Spleen (tissue), 7 donors: ENCODE measurements at regions not wholly inside any gene's neighbourhood (a gene's known extent, or its start where the extent isn't known, plus 50 kb on each side); places are given as distances from the start of the nearest gene placed in this dataset.

ENCODE experiments used
- POLR2A ChIP-seq, 3 donors: fragments of 450-650 bp; IDR thresholded peaks; one replicate each; pipeline ENCODE4 v1.5.1; 2017; ENCODE audit warnings: antibody characterized with exemption in 3 of 3, mild to moderate bottlenecking in 1 of 3
- TF ChIP-seq, protein P1 (sequence below), 11 experiments: fragments of 200-600 bp in 7 of 11; fragments of 450-650 bp in 4 of 11; sonication (generic) in 4 of 11; IDR thresholded peaks in 8 of 11; conservative IDR thresholded peaks in 3 of 11; 1 replicate in 7 of 11; 2 replicates in 4 of 11; pipeline versions ENCODE4 v1.4.0 to v1.8.0; 2016 to 2021; ENCODE audit warnings: antibody characterized with exemption in 11 of 11, inconsistent platforms in 4 of 11, mild to moderate bottlenecking in 1 of 11
- donor health status: DM: no; HTN: no; CAD: no; lungs with moderate emphysema.
- donor health status: DM: no; HTN: no; CAD: no.
- donor health status: DM: no; HTN: no; CAD: no.

DNA sequence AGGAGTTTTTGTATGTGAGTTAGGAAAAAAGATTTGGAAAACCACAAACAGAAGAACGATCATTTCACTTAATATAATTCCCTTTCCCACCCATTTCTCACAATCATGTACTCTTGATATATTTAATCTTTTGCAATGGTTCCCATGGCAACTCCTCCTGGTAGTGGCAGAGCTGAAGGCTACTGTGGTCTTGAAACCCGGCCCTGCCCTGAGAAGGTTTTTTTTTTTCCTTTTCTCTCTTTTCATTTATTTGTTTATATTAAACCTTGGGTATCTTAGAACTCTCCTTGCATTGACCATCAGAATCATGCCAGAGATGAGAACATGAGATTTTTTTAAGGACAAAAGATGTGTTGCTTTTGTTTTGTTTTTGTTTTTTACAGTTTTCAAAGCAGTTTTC lies 566.1 kb upstream of the NRP1 start:
- TF ChIP-seq, protein P1, sequence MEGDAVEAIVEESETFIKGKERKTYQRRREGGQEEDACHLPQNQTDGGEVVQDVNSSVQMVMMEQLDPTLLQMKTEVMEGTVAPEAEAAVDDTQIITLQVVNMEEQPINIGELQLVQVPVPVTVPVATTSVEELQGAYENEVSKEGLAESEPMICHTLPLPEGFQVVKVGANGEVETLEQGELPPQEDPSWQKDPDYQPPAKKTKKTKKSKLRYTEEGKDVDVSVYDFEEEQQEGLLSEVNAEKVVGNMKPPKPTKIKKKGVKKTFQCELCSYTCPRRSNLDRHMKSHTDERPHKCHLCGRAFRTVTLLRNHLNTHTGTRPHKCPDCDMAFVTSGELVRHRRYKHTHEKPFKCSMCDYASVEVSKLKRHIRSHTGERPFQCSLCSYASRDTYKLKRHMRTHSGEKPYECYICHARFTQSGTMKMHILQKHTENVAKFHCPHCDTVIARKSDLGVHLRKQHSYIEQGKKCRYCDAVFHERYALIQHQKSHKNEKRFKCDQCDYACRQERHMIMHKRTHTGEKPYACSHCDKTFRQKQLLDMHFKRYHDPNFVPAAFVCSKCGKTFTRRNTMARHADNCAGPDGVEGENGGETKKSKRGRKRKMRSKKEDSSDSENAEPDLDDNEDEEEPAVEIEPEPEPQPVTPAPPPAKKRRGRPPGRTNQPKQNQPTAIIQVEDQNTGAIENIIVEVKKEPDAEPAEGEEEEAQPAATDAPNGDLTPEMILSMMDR (IDR thresholded peaks at IDR 0.05 in 8 of 11, conservative IDR thresholded peaks at IDR 0.05 in 3 of 11): no peak
- no peak for TF ChIP-seq POLR2A (IDR thresholded peaks at IDR 0.05)
